ENCODE measurements at regions not wholly inside any gene's neighbourhood (a gene's known extent, or its start where the extent isn't known, plus 50 kb on each side); places are given as distances from the start of the nearest gene placed in this dataset.
"Not testable (repeated sequence)": the region's sequence is repeated elsewhere in the genome, so short reads cannot be mapped to it uniquely, and the experiment has no call there.

GRCh38 chr16:35795361-35796029, 2336.1 kb downstream of the TP53TG3F start:
- FAIRE-seq (no peak), DNase-seq (ENCODE audit: low spot score) (no peak)

- FAIRE-seq (no peak), DNase-seq (ENCODE audit: low spot score) (no peak)
These were observed 2338.4 kb downstream of the TP53TG3F start for GRCh38 chr16:35797811-35798210.

- FAIRE-seq, result no peak
- DNase-seq (ENCODE audit: low spot score), result no peak
These were observed 2339.5 kb downstream of the TP53TG3F start for GRCh38 chr16:35798885-35799426.

- not testable (repeated sequence) for DNase-seq (ENCODE audit: low spot score); FAIRE-seq
These were observed 2345.1 kb downstream of the TP53TG3F start for GRCh38 chr16:35804465-35804864.

DNA sequence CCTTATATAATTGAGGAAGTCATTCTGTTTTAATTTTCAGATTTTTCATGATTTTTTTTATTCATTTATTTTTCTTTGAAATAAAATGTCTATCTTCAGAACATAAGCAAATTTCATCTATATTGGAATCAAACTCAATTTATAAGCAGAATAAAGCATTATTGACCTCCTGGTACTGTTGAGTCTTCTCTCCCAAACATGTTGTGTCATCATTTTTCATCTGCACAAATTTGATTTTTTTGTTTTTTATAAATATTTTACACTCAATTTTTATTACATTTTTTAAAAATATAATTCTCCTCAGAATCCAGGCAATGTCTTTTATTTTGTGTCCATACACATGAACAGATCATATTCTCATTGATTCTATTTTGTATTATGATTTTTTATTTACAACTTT, 2363.9 kb downstream of the TP53TG3F start:
- FAIRE-seq (no peak), DNase-seq (ENCODE audit: low spot score) (no peak)

DNA sequence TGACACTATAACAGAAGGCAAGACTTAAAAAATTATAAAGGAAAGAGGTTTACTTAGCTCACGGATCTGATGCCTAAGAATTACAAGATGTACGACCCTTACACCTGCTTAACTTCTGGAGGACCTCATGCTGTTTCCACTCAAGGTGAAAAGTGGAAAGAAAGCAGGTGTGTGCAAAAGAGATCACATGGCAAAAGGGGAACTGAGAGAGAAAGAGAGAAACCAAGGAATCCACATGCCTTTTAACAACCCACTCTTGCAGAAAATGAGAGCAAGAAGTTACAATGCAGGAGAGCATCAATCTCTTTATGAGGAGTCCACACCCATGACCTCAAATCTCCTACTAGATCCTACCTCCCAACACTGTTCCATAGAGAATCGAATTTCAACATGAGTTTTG, 2382.2 kb downstream of the TP53TG3F start:
- FAIRE-seq (no peak), DNase-seq (ENCODE audit: low spot score) (no peak)

- no peak for DNase-seq (ENCODE audit: low spot score)
- no peak for FAIRE-seq
These were observed 2402.8 kb downstream of the TP53TG3F start for GRCh38 chr16:35862242-35862641.

DNA sequence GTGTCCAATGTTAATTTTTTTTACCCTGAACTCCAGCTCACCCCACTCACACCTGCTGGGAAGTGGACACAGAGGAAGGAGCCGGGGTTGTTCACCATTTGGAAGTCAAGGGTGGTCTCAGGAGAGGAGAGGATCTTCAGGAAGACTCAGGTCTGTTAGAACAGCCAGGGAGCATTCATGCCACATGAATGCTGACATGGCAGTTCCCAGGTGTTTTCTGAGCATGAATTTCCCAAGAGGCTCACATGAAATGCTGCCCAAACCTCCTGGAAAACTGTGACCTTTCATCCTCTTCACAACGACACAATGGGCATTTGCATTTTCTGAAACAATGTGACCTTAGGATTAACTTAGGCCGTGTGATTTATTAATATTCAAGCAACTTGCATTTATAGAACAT, 2409.2 kb downstream of the TP53TG3F start:
- DNase-seq (ENCODE audit: low spot score) (no peak), FAIRE-seq (no peak)

DNA sequence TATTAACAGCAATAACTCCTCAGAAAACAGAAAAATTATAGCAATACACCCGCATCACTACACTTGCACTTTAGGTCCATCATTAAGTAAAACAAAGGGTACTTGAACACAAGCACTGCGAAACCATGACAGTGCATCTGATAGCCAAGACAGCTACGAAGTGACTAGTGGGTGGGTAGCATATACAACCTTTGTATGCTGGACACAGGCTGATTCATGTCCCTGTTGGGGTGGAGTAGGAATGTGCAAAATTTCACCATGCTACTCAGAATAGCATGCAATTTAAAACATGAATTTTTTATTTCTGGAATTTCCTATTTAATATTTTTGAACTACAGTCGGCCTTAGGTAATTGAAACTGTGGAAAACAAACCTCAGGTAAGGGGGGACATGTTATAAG, 2414.1 kb downstream of the TP53TG3F start:
- no peak for DNase-seq (ENCODE audit: low spot score)
- no peak for FAIRE-seq

DNA sequence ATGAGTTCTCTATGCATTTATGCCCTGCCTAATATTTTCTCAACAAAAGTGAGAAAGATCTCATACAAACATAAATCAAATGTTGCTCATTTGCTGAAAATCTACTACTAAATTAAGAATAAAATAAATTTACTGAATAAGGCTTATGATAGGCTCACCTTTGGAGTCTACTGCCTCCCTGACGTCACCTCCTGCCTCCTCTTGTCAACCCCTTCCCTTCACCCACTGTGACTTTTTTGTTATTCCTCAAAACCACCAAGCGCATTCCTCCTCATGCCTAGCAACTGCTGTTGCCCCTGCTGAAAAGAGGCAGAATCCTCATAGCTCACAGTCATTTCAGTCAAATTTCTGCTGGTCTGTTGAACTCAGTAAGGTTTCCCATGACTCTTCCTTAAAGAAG, 2422.2 kb downstream of the TP53TG3F start:
- DNase-seq (ENCODE audit: low spot score) (no peak), FAIRE-seq (no peak)

DNA sequence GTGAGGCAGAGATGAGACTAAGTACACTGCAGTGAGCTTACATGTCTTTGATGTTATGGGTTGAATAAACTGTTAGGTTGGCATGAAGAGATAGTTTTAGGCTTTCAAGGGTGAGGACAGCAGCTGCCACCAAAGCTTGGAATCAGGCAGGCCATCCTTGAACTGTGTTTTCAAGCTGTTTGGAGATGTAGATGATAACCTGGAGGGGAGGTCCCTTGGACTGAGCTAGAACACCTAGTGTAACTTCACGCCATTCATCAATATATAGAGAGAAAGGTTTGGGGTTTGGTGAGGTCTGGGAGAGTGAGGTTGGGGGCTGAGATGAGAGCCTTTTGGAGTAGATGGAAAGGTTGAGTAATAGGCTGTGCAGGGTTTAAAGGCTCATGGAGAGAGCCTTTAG, 2447.0 kb downstream of the TP53TG3F start:
- DNase-seq (ENCODE audit: low spot score) (no peak), FAIRE-seq (no peak)

- FAIRE-seq (no peak), DNase-seq (ENCODE audit: low spot score) (no peak)
These were observed 2448.7 kb downstream of the TP53TG3F start for GRCh38 chr16:35908152-35908551.

GRCh38 chr16:35908942-35909341, 2449.5 kb downstream of the TP53TG3F start:
- FAIRE-seq (no peak), DNase-seq (ENCODE audit: low spot score) (no peak)

DNA sequence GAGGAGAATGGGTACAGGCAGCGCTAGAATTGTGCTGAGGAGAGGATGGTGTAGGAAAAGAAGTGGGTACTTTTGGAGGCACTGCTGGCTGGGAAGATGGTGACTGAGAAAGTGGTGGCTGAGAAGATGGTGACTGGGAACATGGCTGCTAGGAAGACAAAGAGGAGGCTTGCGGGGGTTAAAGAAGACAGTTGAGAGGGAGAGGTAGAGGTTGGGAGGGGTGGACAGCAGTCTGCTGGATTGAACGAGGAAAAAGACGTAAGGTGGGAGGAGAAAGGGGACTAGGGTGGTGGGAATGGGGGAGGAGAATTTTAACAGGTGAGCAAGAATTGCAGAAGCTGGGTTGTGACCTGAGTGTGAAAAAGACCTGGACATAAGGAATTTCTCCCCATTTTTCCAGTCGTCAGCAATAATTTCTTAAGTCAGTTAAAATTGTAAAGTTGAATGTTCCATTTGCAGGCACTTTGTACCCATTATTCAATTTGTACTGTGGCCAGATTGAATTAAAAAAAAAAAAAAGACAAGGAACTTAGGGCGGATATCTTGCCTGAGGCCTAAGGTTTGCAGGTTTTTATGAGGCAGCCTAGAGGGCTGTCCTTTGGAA, 2450.0 kb downstream of the TP53TG3F start:
- FAIRE-seq (no peak), DNase-seq (ENCODE audit: low spot score) (no peak)

- no peak for FAIRE-seq
- DNase-seq (ENCODE audit: low spot score), result no peak
These were observed 2451.0 kb downstream of the TP53TG3F start for GRCh38 chr16:35910409-35910808.

DNA sequence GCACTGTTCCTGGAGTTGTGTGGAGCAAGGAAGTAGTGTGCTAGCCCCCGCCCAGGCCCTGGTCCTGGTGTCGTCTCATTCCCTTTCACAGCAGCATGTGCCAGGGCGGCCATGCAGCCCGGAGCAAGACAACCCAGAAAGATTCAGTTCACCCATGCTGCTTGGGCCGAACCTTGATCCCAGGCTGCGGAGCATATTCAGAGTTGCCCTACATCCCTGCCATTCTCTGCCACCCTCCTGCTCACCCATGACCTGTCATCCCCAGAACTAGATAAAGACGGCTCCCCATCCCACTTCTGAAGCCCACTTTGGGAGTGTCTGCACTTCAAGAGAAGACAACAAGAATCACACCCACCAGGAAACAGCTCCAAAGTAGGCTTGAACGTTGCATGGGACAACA, 2452.5 kb downstream of the TP53TG3F start:
- FAIRE-seq (no peak), DNase-seq (ENCODE audit: low spot score) (no peak)

DNA sequence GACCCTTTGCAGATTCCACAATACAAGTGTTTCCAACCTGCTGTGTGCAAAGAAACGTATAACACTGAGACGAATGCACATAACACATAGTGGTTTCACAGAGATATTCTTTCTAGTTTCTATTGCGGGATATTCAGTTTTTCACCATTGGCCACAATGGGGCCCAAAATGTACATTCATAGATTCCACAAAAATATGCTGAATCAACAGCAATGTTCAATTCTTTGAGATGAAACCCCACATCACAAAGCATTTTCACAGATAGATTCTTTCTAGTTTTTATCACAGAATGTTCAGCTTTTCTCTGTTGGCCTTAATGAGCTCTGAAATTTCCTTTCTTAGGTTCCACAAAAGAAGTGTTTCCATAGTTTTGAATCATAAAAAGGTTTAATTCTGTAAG, 2472.3 kb downstream of the TP53TG3F start:
- FAIRE-seq (no peak), DNase-seq (ENCODE audit: low spot score) (no peak)

All from RCC 7860 (cell line).